Activated CD4-positive, alpha-beta T cell treated with anti-CD3 and anti-CD28 coated beads for 4 hours (primary cell): ENCODE measurements at regions not wholly inside any gene's neighbourhood (a gene's known extent, or its start where the extent isn't known, plus 50 kb on each side); places are given as distances from the start of the nearest gene placed in this dataset.

Experiments used
- DNase-seq, 2 donors: peaks; one replicate each; pipeline ENCODE4 v3.0.0-alpha.2; 2020

- no peak for DNase-seq
Measured at GRCh38 chr22:47285981-47286380, 523.5 kb downstream of the TBC1D22A start.

GRCh38 chr22:47284822-47285221 is 522.4 kb downstream of the TBC1D22A start:
- DNase-seq = no peak

DNA sequence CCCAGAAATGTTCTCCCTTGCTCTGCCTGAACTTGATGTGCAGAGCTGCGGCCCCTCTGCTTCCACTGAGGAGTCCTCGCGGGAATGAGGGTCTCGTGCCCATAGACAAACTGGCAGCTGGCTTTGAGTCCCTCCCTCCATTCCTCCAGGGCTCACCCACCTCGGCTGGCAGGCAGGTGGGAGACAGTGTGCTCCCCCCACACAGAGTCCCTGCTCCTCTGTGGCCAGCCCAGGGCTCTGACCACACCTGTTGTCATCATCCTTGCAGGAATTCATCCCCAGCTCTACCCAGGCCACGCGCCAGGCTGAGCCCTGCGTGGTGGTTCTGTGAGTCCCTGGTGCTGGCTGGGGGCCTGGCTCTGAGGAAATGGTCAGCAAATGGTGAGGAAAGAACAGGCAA is 521.9 kb downstream of the TBC1D22A start:
- no peak for DNase-seq

DNA sequence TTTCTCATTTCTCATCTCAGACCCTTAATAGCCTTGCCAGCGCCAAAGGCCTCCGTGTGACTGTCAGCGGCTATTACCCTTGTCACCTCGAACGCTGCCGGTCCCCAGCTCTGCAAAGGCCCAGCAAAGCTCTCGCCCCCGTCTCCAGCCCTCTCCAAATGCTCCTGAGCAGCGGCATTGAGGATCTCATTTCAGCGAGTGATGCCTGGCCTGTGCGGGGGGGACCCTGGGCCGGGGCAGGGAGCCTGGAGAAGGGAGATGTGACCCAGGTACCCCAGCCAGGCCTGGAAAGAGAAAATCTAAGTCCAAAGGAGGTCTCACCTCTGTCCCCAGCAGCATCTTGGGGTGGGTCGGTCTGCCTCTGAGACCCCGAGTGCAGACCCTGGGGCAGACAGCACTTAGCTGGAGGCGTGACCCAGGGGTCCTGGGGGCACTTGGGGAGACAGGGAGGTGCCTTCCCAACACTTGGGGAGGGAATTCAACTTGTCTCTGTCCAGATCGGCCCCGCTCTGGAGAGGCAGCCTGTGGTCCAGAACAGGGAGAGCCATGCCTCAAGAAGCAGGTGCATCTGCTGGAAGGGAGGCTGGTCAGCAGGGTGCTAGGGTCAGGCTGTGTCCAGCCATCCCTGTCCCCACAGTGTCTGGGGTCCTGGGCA is 521.3 kb downstream of the TBC1D22A start:
- DNase-seq = no peak

GRCh38 chr22:47282851-47283250 is 520.4 kb downstream of the TBC1D22A start:
- DNase-seq = no peak

- DNase-seq = no peak
Measured at GRCh38 chr22:47282366-47282765, 519.9 kb downstream of the TBC1D22A start.

DNA sequence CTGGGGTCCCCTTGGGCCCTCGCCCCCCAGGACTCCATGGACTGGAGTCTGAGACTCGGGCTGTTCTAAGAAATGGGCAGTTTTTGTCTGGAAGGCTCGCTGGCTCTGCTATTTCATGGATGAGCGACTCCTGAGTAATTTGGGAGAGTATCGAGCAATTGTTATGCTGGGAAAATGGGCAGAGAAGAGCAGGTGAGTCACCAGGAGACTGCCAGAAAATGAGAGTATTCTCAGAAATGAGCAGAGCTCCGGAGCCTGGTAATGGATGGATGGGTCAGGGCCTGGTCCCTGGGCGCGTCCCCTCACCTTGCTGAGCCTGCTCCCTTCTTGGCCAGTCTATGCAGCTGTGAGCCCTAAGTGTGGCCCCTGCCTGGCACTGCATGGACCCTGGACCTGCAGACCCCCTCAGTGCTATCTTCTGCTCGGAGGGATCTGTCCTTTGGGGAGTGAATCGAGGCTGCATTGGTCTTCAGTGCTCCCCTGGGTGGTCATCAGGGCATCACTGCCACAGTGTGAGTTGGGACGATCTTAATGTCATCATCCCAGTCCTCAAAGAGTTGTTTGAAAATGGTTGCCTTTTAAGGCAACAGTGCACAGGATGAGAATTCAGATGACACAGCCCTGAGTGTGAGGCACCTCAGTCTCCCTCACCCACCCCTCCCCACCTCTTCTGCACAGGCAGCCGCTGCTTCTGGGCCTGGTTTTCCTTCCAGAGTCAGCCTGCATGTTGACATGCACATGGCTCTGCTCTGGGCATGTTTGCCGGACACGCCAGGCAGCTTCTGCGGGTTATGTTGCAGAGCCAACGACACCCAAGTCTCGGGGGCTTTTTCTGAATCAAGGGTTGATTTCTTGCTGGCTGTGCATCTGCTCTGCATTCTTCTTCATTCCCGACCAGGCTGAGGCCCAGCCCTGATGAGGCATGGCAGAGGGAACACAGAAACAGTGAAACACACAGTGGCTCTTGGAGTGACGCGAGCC is 519.0 kb downstream of the TBC1D22A start:
- DNase-seq = no peak

DNA sequence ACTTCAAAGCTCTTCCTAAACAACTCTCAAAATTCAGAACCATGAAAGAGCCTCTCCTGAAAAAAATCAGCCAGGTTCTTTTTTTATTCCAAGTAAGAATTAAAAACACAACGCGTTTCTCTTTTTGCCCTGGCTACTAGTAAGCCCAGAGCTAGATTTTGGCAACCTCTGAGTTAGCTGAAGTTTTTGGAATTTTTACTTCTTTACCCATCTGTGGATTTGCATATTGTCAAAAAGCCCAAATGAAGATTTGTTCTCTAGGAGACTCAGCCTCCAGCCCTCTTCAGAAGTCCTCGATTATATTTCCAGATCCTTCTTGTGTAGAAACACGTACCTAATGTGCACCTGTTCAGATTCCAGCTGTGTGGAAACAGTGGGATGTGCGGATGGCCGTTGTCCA is 517.9 kb downstream of the TBC1D22A start:
- DNase-seq = no peak

- DNase-seq = no peak
Measured at GRCh38 chr22:47279746-47280145, 517.3 kb downstream of the TBC1D22A start.

DNA sequence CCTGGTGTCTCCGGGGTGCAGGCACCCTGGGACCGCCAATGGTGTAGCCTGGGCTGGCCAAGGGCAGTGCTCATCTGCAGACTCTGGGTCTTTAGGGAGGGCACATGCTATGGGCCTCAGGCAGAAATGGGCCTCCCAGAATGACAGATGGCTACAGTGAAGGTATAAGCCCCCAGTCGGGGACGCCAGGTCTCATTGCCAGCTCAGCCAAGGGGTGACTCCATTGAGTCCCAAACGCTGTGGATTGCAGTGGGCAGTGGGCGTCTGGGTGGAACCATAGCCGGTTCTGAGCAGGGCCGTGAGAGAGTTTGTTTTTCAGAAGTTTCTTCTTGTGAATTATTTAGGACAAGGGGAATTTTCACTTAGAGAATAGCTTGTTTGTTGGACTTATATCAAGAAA is 516.9 kb downstream of the TBC1D22A start:
- DNase-seq = no peak

DNA sequence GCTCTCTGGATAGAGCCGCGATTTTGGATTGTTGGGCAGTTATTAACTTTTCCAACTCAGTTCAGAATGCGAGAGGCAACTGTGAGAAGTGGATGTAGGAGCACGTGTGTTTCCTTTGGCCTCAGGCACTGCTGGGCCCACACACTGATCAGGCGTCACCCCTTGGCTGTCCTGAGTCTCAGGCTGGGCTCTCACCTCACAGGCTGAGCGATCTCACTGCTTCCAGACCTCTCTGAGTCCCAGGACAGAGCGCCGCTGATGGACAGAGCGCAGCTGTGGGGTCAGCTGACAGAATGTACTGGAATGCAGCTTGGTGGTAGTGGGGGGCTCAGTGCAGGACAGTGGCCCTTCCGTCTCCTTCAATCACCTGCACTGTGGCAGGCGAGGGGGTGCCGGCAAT is 516.2 kb downstream of the TBC1D22A start:
- no peak for DNase-seq

DNA sequence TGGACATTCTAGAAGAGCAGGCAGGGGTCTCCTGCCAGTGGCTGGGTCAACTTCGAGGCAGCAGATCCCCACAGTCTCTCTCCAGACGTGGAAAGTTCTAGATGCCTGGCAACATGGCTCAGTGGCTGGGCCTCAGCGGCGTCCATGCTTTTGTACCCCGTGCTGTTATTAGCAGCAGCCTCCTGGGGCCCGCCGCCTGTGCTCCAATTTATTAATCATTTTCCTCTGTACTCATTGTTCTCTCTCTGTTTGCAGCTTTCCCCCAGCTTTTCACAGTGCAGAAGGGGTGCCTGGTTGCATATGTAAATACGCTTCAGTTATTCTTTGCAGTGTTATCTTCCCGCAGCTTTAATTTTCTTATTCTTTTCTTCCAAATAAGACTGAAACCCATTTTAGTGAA is 515.1 kb downstream of the TBC1D22A start:
- DNase-seq = no peak

DNA sequence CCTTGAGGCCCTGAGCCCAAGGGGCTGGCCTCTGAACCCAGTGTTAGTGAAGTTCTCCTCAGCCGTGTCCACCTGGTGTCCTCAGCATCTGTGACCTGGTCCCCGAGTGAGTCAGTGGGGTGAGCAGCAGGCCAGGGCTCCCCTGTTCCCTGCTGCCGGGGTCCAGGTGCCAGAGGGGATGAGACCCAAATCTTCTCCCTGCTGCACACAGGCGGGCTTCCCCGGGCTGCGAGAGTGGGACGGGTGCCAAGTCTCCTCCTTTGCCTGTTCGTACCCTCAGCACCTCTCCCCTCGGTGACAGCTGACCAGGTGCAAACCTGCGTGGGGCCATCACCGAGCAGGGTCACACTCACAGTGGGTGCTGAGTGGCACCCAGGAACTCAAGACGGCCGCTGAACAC is 514.5 kb downstream of the TBC1D22A start:
- DNase-seq = no peak

- no peak for DNase-seq
Measured at GRCh38 chr22:47276450-47276820, 514.0 kb downstream of the TBC1D22A start.

DNA sequence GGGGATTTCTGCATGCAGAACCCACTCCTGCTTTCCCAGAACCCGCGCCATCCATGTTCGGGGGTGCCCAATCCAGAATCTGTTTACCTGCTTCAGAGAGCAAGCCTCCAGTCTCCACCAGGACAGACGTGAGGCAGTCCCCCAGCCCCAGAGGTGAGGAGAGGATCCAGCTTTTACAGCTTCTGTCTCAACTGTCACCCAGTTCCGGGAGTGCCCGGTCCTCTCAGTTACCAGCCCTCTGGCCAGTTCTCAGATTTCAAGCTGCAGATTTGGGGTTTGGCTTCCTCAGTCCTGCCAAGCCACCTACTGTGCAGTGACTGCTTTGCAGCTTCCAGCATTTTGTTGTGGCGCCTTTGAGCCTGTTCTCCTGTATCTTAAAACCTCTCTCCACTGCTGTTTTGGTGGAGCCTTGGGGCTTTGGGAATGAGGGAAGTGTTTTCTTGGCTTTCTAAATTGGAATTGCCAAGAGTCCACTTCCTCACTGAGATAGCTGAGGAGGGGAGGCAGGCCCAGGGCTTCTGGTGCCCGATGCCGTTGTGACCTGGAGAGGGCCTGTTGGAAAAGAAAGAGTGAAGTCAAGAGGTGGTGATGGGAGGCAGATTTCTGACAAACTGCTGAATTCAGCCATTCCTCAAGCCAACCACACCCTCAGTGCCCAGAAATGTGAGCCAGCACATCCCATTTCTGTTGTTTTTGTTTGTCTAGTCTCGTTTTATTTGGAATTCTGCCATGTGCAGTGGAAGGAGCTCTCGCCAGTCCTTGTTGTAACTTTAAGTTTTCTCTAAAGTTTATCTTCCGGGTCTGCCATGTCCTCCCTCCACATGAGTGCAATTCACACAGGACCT is 513.4 kb downstream of the TBC1D22A start:
- DNase-seq = no peak

DNA sequence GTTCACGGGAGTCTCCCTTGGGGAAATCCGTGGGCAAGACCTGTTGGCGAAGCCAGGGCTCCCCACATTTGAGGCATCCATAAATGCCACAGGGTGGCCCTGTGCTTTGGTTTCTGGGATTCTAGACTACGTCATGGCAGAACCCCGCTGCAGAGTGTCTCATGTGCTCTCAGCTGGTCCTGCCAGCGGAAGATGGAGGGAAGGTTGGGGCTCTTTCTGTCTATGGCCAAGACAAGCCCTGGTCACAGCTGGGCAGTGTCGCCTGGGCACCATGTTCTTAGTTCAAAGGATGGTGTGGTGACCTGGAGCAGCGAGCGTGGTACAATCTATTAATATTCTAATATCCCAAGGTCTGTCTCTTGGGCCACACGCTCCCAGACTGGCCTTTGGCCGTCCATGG is 511.7 kb downstream of the TBC1D22A start:
- DNase-seq = no peak

DNA sequence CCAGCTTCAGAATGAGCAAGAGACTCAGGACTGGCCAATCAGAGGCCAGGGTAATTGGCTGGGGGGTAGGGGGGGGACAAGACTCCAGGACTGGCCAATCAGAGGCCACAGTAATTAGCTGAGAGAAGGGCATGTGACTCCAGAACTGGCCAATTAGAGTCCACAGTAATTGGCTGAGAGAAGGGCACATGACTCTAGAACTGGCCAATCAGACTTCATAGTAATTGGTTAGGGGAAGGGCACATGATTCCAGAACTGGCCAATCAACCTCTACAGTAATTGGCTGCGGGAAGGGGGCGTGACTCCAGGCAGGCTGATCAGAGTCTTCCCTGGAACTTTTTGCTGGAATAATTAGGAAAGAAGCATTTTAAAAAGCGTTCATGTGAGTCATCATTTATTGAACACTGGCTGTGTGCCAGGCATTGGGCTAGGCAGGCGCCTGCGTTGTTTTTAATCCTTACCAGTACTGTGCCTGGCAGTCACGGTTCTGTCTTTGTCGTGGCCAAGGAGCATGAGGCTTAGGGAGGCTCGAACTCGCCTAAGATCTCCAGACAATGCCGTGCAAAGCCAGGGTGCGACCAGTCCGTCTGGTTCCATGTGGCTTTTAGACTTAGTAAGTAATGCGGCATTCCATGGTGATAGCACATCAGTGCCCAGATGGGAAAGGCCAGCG is 508.1 kb downstream of the TBC1D22A start:
- no peak for DNase-seq

- DNase-seq = no peak
Measured at GRCh38 chr22:47269516-47270088, 507.2 kb downstream of the TBC1D22A start.

- no peak for DNase-seq
Measured at GRCh38 chr22:47267513-47268282, 505.2 kb downstream of the TBC1D22A start.

- DNase-seq = no peak
Measured at GRCh38 chr22:47266329-47266728, 503.9 kb downstream of the TBC1D22A start.

DNA sequence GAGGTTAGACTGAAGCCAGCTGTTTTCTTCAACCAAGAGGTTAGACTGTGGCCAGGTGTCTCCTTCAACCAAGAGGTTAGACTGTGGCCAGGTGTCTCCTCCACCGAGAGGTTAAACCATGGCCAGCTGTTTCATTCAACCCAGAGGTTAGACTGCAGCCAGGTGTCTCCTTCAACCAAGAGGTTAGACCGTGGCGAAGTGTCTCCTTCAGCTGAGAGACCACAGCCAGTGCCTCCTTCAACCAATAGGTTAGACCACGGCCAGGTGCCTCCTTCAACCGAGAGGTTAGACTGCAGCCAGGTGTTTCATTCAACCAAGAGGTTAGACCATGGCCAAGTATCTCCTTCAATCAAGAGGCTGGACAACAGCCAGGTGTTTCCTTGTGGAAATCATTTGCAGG is 498.1 kb downstream of the TBC1D22A start:
- DNase-seq = no peak

DNA sequence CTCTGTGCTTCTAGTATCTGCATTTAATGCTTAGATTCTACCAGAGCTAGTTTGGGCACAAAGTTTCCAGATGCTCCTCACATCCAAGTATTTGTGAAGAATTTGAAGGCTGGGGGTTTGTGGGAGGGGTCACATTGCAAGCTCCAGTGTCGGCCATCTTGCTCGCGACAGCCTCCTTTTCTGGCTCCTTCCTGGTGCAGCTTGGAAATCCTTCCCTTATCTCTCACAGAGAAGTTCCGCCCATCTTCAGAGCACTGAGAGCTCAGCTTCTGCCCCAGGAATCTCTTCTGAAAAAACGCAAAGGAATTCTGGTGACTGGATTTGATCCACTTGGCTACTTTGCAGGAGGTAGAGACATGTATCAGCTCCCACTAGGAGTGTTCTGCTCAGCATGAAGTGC is 497.5 kb downstream of the TBC1D22A start:
- DNase-seq = no peak
